GM19035 (cell line): ENCODE measurements at regions not wholly inside any gene's neighbourhood (a gene's known extent, or its start where the extent isn't known, plus 50 kb on each side); places are given as distances from the start of the nearest gene placed in this dataset.
"Not testable (repeated sequence)": the region's sequence is repeated elsewhere in the genome, so short reads cannot be mapped to it uniquely, and the experiment has no call there.

Experiments used
- ATAC-seq: cut with Tn5 transposase; IDR thresholded peaks from one replicate; pipeline ENCODE4 v1.9.1; 2021; ENCODE audit not compliant: unreplicated experiment

- no peak for ATAC-seq
Measured at GRCh38 chr2:57139179-57139578, 907.4 kb upstream of the VRK2 start.

- no peak for ATAC-seq
Measured at GRCh38 chr2:57141269-57141668, 905.3 kb upstream of the VRK2 start.

GRCh38 chr2:57146951-57147350 lies 899.7 kb upstream of the VRK2 start:
- ATAC-seq: no peak

- ATAC-seq: no peak
Measured at GRCh38 chr2:57156231-57156924, 890.2 kb upstream of the VRK2 start.

- no peak for ATAC-seq
Measured at GRCh38 chr2:57160976-57161375, 885.6 kb upstream of the VRK2 start.

GRCh38 chr2:57177176-57177575 lies 869.4 kb upstream of the VRK2 start:
- ATAC-seq: no peak

GRCh38 chr2:57180042-57180567 lies 866.5 kb upstream of the VRK2 start:
- ATAC-seq: no peak

GRCh38 chr2:57180678-57181077 lies 865.9 kb upstream of the VRK2 start:
- no peak for ATAC-seq

GRCh38 chr2:57181315-57182038 lies 865.1 kb upstream of the VRK2 start:
- ATAC-seq: no peak

GRCh38 chr2:57182916-57183315 lies 863.7 kb upstream of the VRK2 start:
- no peak for ATAC-seq

- no peak for ATAC-seq
Measured at GRCh38 chr2:57185568-57185967, 861.0 kb upstream of the VRK2 start.

GRCh38 chr2:57190007-57190406 lies 856.6 kb upstream of the VRK2 start:
- ATAC-seq: no peak

GRCh38 chr2:57199663-57200062 lies 846.9 kb upstream of the VRK2 start:
- no peak for ATAC-seq

- no peak for ATAC-seq
Measured at GRCh38 chr2:57204364-57204763, 842.2 kb upstream of the VRK2 start.

- no peak for ATAC-seq
Measured at GRCh38 chr2:57205241-57205640, 841.4 kb upstream of the VRK2 start.

- no peak for ATAC-seq
Measured at GRCh38 chr2:57207191-57207590, 839.4 kb upstream of the VRK2 start.

GRCh38 chr2:57209799-57210198 lies 836.8 kb upstream of the VRK2 start:
- no peak for ATAC-seq

GRCh38 chr2:57210855-57211254 lies 835.8 kb upstream of the VRK2 start:
- ATAC-seq: no peak

- ATAC-seq: no peak
Measured at GRCh38 chr2:57217013-57217412, 829.6 kb upstream of the VRK2 start.

GRCh38 chr2:57218206-57218605 lies 828.4 kb upstream of the VRK2 start:
- no peak for ATAC-seq

- not testable (repeated sequence) for ATAC-seq
Measured at GRCh38 chr2:57229706-57230105, 816.9 kb upstream of the VRK2 start.

GRCh38 chr2:57232341-57232740 lies 814.3 kb upstream of the VRK2 start:
- ATAC-seq: not testable (repeated sequence)
